ENCODE measurements at regions not wholly inside any gene's neighbourhood (a gene's known extent, or its start where the extent isn't known, plus 50 kb on each side); places are given as distances from the start of the nearest gene placed in this dataset.

- TF ChIP-seq CTCF (IDR thresholded peaks at IDR 0.05; ENCODE audit: low read length) (0 out of 2 replicates have a peak, but pooled peaks have one; percentile 6), EZH2 (IDR thresholded peaks at IDR 0.05; ENCODE audit: borderline replicate concordance, low read length) (no peak)
Observed at GRCh38 chr9:119986205-119986604, 593.8 kb downstream of the CDK5RAP2 start.

All from OCI-LY1 (cell line).